ENCODE measurements at regions not wholly inside any gene's neighbourhood (a gene's known extent, or its start where the extent isn't known, plus 50 kb on each side); places are given as distances from the start of the nearest gene placed in this dataset.

- DNase-seq: no peak
Observed at GRCh38 chr11:70486731-70487130, 88.4 kb downstream of the CTTN start.

GRCh38 chr11:70487160-70487559 lies 88.8 kb downstream of the CTTN start:
- DNase-seq: no peak

- no peak for DNase-seq
Observed at GRCh38 chr11:70487756-70488155, 89.4 kb downstream of the CTTN start.

- DNase-seq: no peak
Observed at GRCh38 chr11:70488171-70488703, 89.9 kb downstream of the CTTN start.

GRCh38 chr11:70489276-70489675 lies 90.9 kb downstream of the CTTN start:
- DNase-seq: no peak

- DNase-seq: no peak
Observed at GRCh38 chr11:70490208-70490607, 91.9 kb downstream of the CTTN start.

GRCh38 chr11:70490723-70491558 lies 92.6 kb downstream of the CTTN start:
- no peak for DNase-seq

GRCh38 chr11:70491696-70492472 lies 93.6 kb downstream of the CTTN start:
- no peak for DNase-seq

GRCh38 chr11:70493089-70493474 lies 94.8 kb downstream of the CTTN start:
- DNase-seq: no peak

GRCh38 chr11:70493891-70494290 lies 95.6 kb downstream of the CTTN start:
- no peak for DNase-seq

- no peak for DNase-seq
Observed at GRCh38 chr11:70494559-70495350, 96.4 kb downstream of the CTTN start.

GRCh38 chr11:70495351-70496310 lies 97.3 kb downstream of the CTTN start:
- DNase-seq: peak; percentile 11 to 68

GRCh38 chr11:70496591-70497535 lies 98.5 kb downstream of the CTTN start:
- no peak for DNase-seq

- DNase-seq: no peak
Observed at GRCh38 chr11:70497536-70498075, 99.3 kb downstream of the CTTN start.

GRCh38 chr11:70498171-70498571 lies 99.8 kb downstream of the CTTN start:
- no peak for DNase-seq

- no peak for DNase-seq
Observed at GRCh38 chr11:70498976-70499801, 100.9 kb downstream of the CTTN start.

GRCh38 chr11:70500076-70500847 lies 101.9 kb downstream of the CTTN start:
- DNase-seq: no peak

GRCh38 chr11:70501051-70501901 lies 102.9 kb downstream of the CTTN start:
- DNase-seq: no peak
